ENCODE measurements at regions not wholly inside any gene's neighbourhood (a gene's known extent, or its start where the extent isn't known, plus 50 kb on each side); places are given as distances from the start of the nearest gene placed in this dataset.

DNA sequence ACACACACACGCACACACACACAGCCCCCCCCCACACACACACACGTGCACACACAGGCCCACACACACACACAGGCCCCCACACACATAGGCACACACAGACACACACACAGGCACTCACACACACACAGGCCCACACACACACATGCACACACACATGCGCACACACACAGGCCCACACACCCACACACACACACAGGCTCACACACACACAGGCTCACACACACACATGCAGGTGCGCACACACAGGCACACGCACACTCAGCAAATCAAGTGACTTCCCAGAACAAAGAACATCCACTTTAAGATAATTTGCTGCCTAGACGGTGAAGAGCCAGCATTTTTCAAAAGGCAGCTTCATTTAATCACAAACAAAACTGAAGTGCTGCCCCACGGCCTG is 78.5 kb upstream of the FBRSL1 start:
- TF ChIP-seq, protein P1, sequence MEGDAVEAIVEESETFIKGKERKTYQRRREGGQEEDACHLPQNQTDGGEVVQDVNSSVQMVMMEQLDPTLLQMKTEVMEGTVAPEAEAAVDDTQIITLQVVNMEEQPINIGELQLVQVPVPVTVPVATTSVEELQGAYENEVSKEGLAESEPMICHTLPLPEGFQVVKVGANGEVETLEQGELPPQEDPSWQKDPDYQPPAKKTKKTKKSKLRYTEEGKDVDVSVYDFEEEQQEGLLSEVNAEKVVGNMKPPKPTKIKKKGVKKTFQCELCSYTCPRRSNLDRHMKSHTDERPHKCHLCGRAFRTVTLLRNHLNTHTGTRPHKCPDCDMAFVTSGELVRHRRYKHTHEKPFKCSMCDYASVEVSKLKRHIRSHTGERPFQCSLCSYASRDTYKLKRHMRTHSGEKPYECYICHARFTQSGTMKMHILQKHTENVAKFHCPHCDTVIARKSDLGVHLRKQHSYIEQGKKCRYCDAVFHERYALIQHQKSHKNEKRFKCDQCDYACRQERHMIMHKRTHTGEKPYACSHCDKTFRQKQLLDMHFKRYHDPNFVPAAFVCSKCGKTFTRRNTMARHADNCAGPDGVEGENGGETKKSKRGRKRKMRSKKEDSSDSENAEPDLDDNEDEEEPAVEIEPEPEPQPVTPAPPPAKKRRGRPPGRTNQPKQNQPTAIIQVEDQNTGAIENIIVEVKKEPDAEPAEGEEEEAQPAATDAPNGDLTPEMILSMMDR (IDR thresholded peaks at IDR 0.05; ENCODE audit: insufficient read depth, low read depth, low read length, missing control alignments), result no peak
- no peak for DNase-seq (ENCODE audit: low read depth)
- no peak overlapping the region for H3K4me3 ChIP-seq (ENCODE audit: low read depth, low read length)

DNA sequence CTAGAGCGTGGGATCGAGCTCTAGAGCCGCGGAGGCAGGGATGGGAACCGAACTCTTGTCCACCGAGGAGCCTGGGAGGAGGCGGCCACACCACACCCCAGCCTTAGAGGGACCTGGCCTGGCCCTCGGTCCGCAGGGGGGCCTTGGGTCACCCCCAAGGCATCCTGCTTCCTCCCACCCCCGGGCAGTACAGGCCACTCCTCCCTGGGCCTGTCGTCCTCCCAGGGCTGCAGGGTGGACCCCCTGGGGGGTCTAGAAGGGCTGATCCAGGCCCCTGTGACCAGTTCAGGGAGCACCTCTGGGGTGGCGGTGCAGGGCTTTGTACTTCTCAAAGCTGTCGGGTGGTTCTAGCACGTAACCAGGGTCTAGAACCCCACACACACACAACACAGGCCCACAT is 79.1 kb upstream of the FBRSL1 start:
- H3K4me3 ChIP-seq (ENCODE audit: low read depth, low read length), result no peak overlapping the region
- no peak for DNase-seq (ENCODE audit: low read depth)
- TF ChIP-seq, protein P1 (IDR thresholded peaks at IDR 0.05; ENCODE audit: insufficient read depth, low read depth, low read length, missing control alignments), result no peak

DNA sequence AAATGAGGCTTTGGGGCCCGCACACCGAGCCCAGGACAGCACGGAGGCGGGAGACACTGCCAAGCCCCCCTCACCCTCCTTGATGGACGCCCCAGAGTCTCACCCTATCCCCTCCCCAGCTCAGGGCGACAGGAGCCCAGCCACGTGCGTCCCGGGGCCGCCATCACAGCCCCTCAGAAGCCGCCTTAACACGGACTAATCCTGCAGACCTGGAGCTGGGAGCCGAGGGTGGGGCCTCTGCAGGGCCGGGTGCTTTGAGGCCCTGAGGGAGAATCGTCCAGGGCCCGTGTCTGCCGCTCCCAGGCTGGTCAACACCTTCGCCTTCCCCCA is 79.7 kb upstream of the FBRSL1 start:
- TF ChIP-seq, protein P1 (IDR thresholded peaks at IDR 0.05; ENCODE audit: insufficient read depth, low read depth, low read length, missing control alignments), result no peak
- H3K4me3 ChIP-seq (ENCODE audit: low read depth, low read length), result no peak overlapping the region
- no peak for DNase-seq (ENCODE audit: low read depth)

DNA sequence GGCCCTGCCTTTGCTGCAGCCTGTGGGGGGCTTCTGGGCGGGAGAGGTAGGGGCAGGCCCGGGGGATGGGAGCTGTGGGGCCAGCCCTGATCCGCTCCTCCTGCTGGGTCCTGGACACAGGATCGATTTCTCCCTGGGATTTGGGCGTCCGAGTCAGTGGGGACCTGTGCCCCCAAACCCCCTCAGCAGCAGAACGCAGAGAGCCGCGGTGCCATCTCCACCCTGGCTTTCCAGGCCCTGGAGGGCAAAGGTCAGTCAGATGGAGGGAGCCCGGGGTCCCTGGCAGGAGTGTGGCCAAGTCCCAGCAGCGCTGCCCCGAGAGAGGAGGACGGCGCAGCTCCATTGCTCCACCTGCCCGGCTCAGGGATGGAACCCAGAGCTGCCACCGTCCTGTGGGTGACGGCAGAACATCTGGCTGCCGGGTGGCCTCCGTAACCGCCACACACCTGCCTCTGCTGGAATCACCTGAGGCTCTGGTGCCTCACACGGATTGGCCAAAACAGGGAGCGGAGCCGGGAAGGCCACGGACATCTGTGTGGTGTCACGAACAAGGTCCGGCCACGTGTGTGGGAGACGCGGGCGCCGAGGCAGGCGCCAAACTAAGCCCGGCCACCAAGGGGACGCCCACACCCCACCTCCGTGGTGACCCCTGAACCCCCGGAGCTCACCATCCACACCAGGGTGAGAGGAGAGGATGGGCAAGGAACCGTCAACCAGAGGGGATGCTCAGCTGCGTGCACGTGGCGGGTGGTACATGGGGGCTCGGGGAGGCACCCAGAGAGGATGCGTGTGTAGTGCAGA is 80.3 kb upstream of the FBRSL1 start:
- DNase-seq (ENCODE audit: low read depth), result no peak
- H3K4me3 ChIP-seq (ENCODE audit: low read depth, low read length), result no peak overlapping the region
- TF ChIP-seq, protein P1 (IDR thresholded peaks at IDR 0.05; ENCODE audit: insufficient read depth, low read depth, low read length, missing control alignments), result no peak

DNA sequence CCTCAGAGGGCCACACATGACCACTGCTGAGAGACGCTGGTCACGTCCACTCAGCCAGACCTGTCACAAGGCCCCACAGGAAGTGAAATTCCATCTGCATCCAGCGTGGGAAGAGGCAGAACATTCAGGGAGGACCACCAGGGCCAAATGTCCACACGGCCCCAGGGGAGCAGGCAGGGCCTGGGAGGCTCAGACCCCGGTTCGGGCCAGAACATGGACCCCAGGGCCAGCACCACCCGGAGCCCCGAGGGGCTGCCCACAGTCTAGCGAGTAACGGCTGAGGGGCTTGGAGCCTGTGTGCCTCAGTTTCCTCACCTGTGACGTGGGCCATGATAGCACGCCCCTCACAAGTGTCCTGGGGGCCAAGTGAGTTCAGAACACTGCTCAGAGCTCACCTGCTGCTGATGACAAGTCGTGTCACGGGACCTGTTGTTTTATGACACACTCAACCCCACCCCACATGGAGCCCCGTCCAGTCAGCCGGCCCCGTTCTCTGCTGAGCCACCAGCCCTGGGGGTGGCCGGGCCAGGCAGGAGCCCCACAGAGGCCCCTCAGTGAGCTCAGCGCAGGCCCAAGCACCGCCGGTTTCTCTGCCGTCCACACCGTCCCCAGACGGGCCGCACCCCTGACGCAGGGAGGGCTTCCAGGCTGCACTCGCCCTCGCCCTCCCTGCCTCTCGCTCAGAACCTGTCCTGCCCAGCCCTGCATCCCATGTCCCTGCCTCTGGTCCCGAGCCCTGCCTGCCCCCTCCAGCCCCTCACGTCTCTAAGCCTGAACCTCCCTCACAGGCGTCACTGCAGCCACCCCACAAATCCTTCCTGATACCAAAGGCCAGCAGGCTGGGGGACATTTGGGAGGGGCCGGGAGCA is 79.5 kb upstream of the GALNT9 start:
- H3K4me3 ChIP-seq (ENCODE audit: low read depth, low read length), result no peak overlapping the region
- TF ChIP-seq, protein P1 (IDR thresholded peaks at IDR 0.05; ENCODE audit: insufficient read depth, low read depth, low read length, missing control alignments), result no peak
- no peak for DNase-seq (ENCODE audit: low read depth)

DNA sequence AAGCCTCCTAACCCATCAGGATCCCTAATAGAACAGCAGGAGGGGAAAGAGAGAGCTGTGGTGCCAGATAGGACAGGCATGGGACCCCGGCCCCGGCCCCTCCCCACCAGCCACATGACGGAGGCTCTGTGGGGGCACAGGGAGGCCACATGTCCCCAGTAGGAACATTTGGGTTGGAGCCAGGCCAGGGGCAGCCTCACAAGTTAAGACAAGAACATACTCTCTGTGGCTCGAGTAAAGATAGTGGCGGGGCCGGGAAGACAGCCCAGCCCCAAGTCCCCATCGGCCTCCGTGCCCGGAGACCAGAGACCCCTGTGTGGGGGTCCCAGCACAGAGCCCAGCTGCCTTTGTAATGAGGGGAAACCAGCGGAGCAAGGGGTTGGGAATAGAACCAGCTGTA is 78.6 kb upstream of the GALNT9 start:
- TF ChIP-seq, protein P1 (IDR thresholded peaks at IDR 0.05; ENCODE audit: insufficient read depth, low read depth, low read length, missing control alignments), result no peak
- DNase-seq (ENCODE audit: low read depth), result no peak
- H3K4me3 ChIP-seq (ENCODE audit: low read depth, low read length), result no peak overlapping the region

Measured in GM12865 (cell line).